EL (cell line): ENCODE measurements at regions not wholly inside any gene's neighbourhood (a gene's known extent, or its start where the extent isn't known, plus 50 kb on each side); places are given as distances from the start of the nearest gene placed in this dataset.

Experiments used
- DNase-seq: peaks from one replicate; pipeline ENCODE4 v3.0.0-alpha.2; 2016

DNA sequence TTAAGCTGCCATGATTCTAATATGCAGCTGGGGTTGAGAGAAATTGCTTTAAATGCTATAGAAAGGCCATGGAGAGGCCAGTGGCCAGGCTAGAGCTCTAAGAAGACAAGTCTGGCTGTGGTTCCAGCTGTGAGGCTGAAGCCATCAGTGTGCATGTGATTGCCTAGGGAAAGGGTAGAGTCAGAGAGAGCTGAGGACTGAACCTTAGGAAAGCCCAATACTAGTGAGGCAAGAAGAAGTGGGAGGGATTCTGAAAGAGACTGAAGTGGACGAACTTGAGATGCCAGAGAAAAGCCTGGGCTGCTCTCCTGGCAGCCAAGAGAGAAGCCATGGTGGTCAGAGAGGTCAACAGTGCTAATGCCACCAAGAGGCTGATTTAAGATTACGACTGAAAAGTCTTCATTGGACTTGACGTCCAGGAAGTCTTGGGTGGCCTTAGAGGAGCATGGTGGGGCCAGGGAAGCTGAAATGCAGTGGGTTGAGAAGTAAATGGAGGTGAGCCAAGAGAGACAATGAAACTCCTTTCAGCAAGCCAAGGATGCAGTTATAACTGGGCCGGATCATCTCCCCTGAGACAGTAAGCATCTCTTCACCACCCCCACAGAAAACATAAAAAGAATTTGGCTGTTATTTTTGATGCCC, 133.2 kb downstream of the TMEM174 start:
- DNase-seq = no peak

GRCh38 chr5:73305386-73305785, 132.4 kb downstream of the TMEM174 start:
- DNase-seq = peak; percentile 59

DNA sequence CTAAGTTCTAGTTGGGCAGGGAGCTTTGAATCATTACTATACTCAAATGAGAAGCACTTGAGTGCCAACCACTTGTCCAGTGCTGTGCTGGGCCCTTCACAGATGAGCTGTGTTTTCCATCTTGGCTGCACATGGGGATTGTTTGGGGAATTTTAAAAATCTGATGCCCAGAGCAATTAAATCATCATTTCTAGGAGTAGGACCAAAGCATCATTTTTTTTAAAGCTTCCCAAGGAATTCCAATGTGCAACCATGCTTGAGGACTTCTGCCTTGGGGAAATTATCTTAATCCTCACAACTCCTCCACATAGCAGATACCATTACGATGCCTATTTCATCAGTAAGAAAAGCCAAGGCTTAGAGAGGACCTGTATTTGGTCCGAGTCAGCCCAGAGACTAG, 131.4 kb downstream of the TMEM174 start:
- DNase-seq = peak; percentile 49

DNA sequence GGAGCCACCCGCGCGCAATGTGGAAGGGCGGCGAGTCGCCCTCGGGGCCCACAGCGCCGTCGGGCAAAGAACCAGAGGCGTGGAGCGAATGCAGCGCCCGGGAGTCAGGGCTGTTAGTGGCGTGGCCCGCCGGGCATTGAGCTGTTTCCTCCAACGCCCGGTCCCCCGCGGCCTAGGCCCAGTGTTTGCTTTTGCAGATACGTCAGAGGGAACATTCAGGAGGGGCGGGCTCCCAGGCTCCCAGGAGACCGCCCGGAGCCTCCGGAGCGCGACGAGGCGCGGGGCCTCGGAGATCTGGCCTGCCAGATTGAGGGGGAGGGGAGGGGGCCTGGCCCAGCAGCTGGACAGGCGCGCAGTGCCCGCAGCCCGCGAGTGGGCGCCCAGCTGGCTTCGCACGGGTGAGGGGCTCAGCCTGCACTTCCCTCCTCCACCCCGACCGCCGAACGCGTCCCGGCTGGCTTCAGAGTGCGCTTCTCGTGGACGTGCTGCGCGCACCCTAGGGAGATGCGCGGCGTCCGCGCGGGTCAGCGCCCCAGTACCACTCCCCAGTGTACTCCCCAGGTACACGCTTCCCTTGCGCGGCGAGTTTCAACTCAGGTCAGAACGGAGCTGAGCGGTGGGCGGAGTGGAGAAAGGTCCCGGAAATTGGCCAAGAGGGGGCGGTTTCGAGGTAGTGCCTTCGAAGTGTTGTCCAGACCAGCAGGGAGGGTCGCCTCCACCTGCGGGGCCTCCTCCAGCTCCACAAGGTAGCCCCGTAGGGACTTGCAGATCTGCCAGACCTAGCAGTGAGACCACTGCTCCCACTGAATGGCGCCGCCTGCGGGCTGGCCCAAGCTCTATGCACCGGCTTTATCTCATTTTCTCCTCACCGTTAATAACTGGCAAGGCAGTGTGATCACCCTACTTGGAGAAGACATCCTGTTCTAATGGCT, 130.4 kb downstream of the TMEM174 start:
- no peak for DNase-seq

- no peak for DNase-seq
Measured at GRCh38 chr5:73302797-73303147, 129.8 kb downstream of the TMEM174 start.

DNA sequence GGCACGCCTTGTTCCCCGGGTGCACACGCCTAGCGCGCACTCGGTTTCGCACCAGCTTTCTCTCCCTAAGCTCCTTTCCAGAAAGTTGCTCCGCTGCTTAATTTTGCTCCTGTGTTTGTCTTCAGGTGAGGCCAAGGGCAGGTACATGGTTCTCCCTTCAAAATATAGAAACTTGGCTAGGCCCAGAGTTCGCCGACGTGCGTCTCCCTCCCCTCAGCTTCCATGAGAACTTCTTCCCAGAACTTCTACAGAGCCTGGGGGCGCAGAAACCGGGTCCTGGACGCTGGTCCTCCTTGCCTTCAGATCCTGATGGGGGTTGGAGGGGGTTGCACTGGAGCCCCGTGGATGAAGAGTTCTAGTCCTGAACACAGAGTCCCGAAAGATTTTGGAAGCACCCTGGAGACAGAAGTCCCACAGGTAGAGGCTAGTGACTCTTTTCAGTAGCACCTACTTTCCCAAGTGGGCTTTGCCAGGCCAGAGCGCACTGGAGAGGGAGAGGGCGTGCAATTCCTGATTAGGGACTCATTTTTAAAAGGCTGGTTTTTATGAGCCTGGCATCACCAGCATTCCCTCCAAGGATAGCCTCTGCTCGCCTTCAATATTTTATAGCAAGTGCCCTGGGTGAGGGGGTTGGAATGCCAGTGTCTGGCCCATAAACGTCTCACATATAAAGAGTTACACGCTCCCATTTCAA, 128.4 kb downstream of the TMEM174 start:
- no peak for DNase-seq

GRCh38 chr5:73300337-73301207, 127.6 kb downstream of the TMEM174 start:
- no peak for DNase-seq

GRCh38 chr5:73299665-73300336, 126.8 kb downstream of the TMEM174 start:
- DNase-seq = no peak

GRCh38 chr5:73298772-73299630, 126.0 kb downstream of the TMEM174 start:
- DNase-seq = peak; percentile 65

DNA sequence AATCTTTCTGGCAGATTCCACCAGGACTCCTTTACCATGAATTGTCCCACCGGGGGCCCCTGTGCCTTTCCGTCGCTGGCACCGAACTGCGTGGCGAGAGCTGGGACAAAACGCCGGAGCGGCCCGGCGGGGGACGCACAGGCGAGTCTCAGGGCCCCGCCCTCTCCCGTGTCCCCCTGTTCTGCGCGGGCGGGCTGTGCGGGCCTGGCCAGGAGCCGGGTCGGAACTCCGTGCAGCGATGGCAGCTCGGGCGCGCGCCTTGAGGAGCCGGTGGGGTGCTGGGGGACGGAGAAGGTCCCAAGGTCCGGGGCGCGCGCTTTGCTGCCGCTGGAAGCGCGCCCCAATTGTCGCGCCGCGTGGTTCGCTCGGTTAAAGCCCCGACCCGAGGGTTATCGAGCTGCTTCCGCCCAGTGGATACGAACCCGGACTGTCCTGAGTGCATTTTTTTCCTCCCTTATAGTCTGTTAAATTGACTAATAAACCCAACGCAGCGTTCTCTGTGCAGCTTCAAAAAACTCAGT, 125.3 kb downstream of the TMEM174 start:
- no peak for DNase-seq

DNA sequence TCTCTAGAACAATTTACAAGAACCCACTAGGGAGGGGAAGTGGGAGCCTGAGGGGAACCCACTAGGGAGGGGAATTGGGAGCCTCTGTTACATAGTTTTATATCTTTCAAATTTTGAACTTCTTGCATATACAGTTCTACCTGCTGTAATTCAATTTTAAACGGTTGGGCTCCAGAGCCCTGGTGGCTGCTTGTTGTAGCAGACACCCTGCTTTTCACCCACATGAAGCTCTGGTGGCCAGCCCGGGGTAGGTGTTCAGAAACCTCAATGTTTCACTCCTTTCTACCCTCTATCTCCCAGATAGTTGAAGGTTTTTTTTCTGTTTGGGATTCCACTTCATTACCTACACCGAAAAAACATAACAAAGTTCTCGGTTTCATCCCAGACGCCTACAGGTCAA, 124.4 kb downstream of the TMEM174 start:
- DNase-seq = no peak

- DNase-seq = peak; percentile 80
Measured at GRCh38 chr5:73296772-73297171, 123.8 kb downstream of the TMEM174 start.

GRCh38 chr5:73295921-73296320, 122.9 kb downstream of the TMEM174 start:
- DNase-seq = no peak

DNA sequence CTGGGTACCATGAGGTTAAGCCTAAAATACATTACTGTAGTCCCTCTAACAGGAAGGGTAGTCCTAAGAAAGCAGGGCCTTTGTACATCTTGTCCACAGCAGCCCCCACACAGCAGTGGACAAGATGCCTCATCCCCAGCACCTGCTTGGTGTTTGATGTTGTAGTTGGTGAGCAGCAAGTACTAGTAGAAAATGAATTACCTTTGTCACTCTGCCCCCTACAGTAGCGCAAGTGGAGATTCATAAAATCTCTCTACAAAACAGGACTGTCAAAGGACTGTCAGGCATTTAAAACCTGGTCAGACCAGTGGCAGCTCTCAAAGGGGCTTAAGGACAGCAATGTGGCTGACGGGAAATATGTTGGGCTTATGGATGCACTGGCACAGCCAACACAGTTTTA, 122.5 kb downstream of the TMEM174 start:
- no peak for DNase-seq

GRCh38 chr5:73292816-73293459, 119.9 kb downstream of the TMEM174 start:
- no peak for DNase-seq

DNA sequence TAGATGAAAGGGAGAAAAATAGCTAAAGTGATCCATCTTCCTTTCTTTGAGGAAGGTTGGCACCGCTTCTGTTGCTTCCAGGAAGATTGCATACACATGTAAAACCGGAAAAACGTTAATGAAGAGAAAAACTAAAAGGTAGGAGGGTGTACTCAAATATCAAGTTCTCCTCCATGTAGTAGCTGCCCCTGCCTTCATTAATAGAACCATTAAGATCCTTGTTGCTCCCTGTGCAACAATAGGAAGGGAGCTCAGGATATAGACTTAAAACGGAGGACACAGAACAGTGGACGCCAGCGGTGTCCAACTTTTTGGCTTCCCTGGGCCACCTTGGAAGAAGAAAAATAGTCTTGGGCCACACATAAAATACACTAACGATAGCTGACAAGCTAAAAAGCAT, 118.9 kb downstream of the TMEM174 start:
- no peak for DNase-seq

- DNase-seq = no peak
Measured at GRCh38 chr5:73290242-73290641, 117.2 kb downstream of the TMEM174 start.

- DNase-seq = no peak
Measured at GRCh38 chr5:73288803-73289720, 116.1 kb downstream of the TMEM174 start.

GRCh38 chr5:73286896-73287295, 113.9 kb downstream of the TMEM174 start:
- no peak for DNase-seq
